Tibial nerve (tissue), 4 donors: ENCODE measurements at regions not wholly inside any gene's neighbourhood (a gene's known extent, or its start where the extent isn't known, plus 50 kb on each side); places are given as distances from the start of the nearest gene placed in this dataset.

ENCODE experiments used
- DNase-seq, 2 donors: peaks; one replicate each; pipeline ENCODE4 v3.0.0-alpha.2; 2019; ENCODE audit warnings: low spot score in 2 of 2
- H3K27ac ChIP-seq, 4 donors: fragments of 200-600 bp; sonication (generic) in 3 of 4; one replicate each; pipeline ENCODE4 v1.5.1; 2017 to 2019; ENCODE audit warnings: mild to moderate bottlenecking in 1 of 4
- H3K27me3 ChIP-seq, 2 donors: fragments of 200-600 bp; sonication (generic) in 1 of 2; one replicate each; pipeline versions ENCODE4 v1.5.1 to v1.6.0; 2017 to 2019
- H3K36me3 ChIP-seq, 3 donors: fragments of 200-600 bp; sonication (generic); one replicate each; pipeline ENCODE4 v1.5.1; 2018 to 2019
- H3K4me1 ChIP-seq, 4 donors: fragments of 200-600 bp; sonication (generic) in 3 of 4; one replicate each; pipeline ENCODE4 v1.5.1; 2017 to 2019
- H3K4me3 ChIP-seq, 4 donors: fragments of 200-600 bp; sonication (generic) in 3 of 4; one replicate each; pipeline ENCODE4 v1.5.1; 2017 to 2019; ENCODE audit warnings: mild to moderate bottlenecking in 1 of 4, moderate library complexity in 1 of 4
- H3K9me3 ChIP-seq, 4 donors: fragments of 200-600 bp; sonication (generic) in 3 of 4; one replicate each; pipeline ENCODE4 v1.5.1; 2017 to 2019
- EP300 ChIP-seq, 2 donors: sonication (generic); formaldehyde crosslinking; IDR thresholded peaks; one replicate each; pipeline ENCODE4 v1.6.1; 2017; ENCODE audit warnings: antibody characterized with exemption in 2 of 2, mild to moderate bottlenecking in 1 of 2
- POLR2A ChIP-seq, 2 donors: fragments of 450-650 bp; IDR thresholded peaks; one replicate each; pipeline ENCODE4 v1.6.1; 2017; ENCODE audit warnings: antibody characterized with exemption in 2 of 2, mild to moderate bottlenecking in 2 of 2, moderate library complexity in 2 of 2
- WGBS, 2 donors: methylation state at CpG; one replicate each; pipeline ENCODE4 v1.1.5; 2018; 5-methylcytosine and 5-hydroxymethylcytosine counted together
- TF ChIP-seq, protein P1 (sequence below), 5 experiments: fragments of 200-600 bp in 3 of 5; fragments of 450-650 bp in 2 of 5; sonication (generic) in 3 of 5; IDR thresholded peaks; one replicate each; pipeline ENCODE4 v1.5.1; 2016 to 2019; ENCODE audit warnings: antibody characterized with exemption in 5 of 5, mild to moderate bottlenecking in 3 of 5, moderate library complexity in 2 of 5

DNA sequence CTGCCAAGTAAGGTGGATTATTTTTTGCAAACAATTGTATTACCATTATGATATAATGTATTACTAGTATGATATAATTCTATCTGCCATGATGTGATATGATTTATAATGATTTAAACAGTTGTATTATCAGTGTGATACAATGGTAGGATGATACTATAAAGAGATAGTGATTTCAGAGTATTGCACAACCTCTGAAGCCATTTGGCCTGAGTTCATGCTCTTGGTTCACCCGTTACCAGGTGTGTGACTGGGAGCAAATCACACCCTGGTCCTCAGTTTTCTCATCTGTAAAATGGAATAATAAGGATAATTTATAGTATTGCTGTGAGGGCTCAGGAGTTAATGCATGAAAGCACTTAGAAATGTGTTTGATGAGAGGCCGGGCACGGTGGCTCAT is 905.0 kb upstream of the RBFOX1 start:
- H3K27me3 ChIP-seq, result no peaks in the 10 kb centered on the region
- H3K36me3 ChIP-seq, result no peaks in the 10 kb centered on the region
- WGBS, 2 donors, result 85 to 88% methylated on average over 3 of the region's 3 CpGs
- TF ChIP-seq, protein P1, sequence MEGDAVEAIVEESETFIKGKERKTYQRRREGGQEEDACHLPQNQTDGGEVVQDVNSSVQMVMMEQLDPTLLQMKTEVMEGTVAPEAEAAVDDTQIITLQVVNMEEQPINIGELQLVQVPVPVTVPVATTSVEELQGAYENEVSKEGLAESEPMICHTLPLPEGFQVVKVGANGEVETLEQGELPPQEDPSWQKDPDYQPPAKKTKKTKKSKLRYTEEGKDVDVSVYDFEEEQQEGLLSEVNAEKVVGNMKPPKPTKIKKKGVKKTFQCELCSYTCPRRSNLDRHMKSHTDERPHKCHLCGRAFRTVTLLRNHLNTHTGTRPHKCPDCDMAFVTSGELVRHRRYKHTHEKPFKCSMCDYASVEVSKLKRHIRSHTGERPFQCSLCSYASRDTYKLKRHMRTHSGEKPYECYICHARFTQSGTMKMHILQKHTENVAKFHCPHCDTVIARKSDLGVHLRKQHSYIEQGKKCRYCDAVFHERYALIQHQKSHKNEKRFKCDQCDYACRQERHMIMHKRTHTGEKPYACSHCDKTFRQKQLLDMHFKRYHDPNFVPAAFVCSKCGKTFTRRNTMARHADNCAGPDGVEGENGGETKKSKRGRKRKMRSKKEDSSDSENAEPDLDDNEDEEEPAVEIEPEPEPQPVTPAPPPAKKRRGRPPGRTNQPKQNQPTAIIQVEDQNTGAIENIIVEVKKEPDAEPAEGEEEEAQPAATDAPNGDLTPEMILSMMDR (IDR thresholded peaks at IDR 0.05), result no peak
- TF ChIP-seq POLR2A (IDR thresholded peaks at IDR 0.05), result no peak
- TF ChIP-seq EP300 (IDR thresholded peaks at IDR 0.05), result no peak
- no peaks in the 10 kb centered on the region for H3K9me3 ChIP-seq
- H3K4me3 ChIP-seq, result no peak overlapping the region
- H3K27ac ChIP-seq, result no peak overlapping the region
- H3K4me1 ChIP-seq, result no peaks in the 10 kb centered on the region
- DNase-seq, result no peak

DNA sequence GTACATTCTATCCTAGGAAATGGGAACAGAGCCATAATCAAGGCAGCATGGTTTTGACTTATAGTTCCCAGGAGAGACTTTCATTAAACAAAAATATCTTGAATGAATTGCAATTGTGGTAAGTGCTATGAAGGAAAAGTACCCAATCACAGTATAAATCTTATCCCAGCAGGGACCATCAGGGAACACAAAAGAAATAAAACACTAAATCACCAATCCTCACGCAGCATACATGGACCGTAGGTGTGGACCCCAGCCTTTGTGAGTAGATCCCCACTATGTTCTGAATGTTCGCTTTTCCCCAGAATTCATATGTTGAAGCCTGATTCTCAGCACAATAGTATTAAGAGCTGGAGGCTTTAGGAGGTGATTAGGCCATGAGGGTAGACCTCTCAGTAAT is 925.0 kb upstream of the RBFOX1 start:
- 63 to 65% methylated on average over 3 of the region's 3 CpGs for WGBS, 2 donors
- no peak overlapping the region for H3K4me3 ChIP-seq
- H3K4me1 ChIP-seq, result no peaks in the 10 kb centered on the region
- no peaks in the 10 kb centered on the region for H3K27me3 ChIP-seq
- no peaks in the 10 kb centered on the region for H3K36me3 ChIP-seq
- TF ChIP-seq, protein P1 (IDR thresholded peaks at IDR 0.05), result no peak
- TF ChIP-seq POLR2A (IDR thresholded peaks at IDR 0.05), result no peak
- no peak for TF ChIP-seq EP300 (IDR thresholded peaks at IDR 0.05)
- DNase-seq, result no peak
- no peak overlapping the region for H3K27ac ChIP-seq
- H3K9me3 ChIP-seq, result no peaks in the 10 kb centered on the region

- H3K4me1 ChIP-seq, result no peaks in the 10 kb centered on the region
- TF ChIP-seq EP300 (IDR thresholded peaks at IDR 0.05), result no peak
- TF ChIP-seq, protein P1 (IDR thresholded peaks at IDR 0.05), result no peak
- no peak for TF ChIP-seq POLR2A (IDR thresholded peaks at IDR 0.05)
- H3K27ac ChIP-seq, result no peak overlapping the region
- WGBS, 2 donors, result 68 to 69% methylated on average over 1 of the region's 1 CpG
- no peaks in the 10 kb centered on the region for H3K27me3 ChIP-seq
- no peaks in the 10 kb centered on the region for H3K36me3 ChIP-seq
- DNase-seq, result no peak
- no peak overlapping the region for H3K4me3 ChIP-seq
- no peaks in the 10 kb centered on the region for H3K9me3 ChIP-seq
These were observed 926.6 kb upstream of the RBFOX1 start for GRCh38 chr16:6406028-6406427.

- H3K4me1 ChIP-seq, result no peaks in the 10 kb centered on the region
These were observed 949.7 kb upstream of the RBFOX1 start for GRCh38 chr16:6382924-6383459.

GRCh38 chr16:6381896-6382295 is 950.7 kb upstream of the RBFOX1 start:
- Histone ChIP-seq H3K4me3 (no peak overlapping the region), H3K36me3 (no peaks in the 10 kb centered on the region), H3K9me3 (no peaks in the 10 kb centered on the region), H3K27ac (peak overlapping the region in 1 of 4 donors; percentile 60), H3K4me1 (no peaks in the 10 kb centered on the region), H3K27me3 (no peaks in the 10 kb centered on the region)
- no peak for DNase-seq
- TF ChIP-seq POLR2A (IDR thresholded peaks at IDR 0.05), result no peak
- 77 to 80% methylated on average over 6 of the region's 6 CpGs for WGBS, 2 donors

More at GRCh38 chr16:6382924-6383459, 949.7 kb upstream of the RBFOX1 start:
- Histone ChIP-seq H3K4me3 (no peak overlapping the region), H3K27me3 (no peaks in the 10 kb centered on the region), H3K36me3 (no peaks in the 10 kb centered on the region), H3K9me3 (no peaks in the 10 kb centered on the region), H3K27ac (peak overlapping the region in 2 of 4 donors; percentile 54 to 60)
- 23 to 55% methylated on average over 3 of the region's 3 CpGs for WGBS, 2 donors
- TF ChIP-seq, protein P1 (IDR thresholded peaks at IDR 0.05), result no peak
- TF ChIP-seq POLR2A (IDR thresholded peaks at IDR 0.05) (no peak), EP300 (IDR thresholded peaks at IDR 0.05) (peak in 1 of 2 donors; percentile 8)
- no peak for DNase-seq

DNA sequence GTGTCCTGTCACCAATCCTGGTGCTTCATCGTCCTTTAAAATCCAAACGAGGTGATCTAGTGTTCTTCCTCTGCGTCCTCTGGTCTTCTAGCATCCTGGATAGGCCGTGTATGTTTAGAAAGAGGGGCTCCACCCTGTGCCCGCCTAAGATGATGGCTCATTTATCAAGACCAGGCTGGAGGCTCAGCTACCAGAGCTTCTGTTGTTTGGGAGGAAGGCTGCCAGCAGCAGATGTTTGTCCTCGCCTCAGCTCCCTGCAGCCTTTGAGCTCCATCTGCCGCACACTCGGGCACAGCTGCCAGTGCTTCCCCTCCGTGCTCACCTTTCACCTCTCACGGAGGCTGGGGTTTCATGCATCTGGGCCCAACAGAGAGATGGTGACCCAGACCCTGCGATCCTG is 954.7 kb upstream of the RBFOX1 start:
- no peaks in the 10 kb centered on the region for H3K4me1 ChIP-seq
- H3K27ac ChIP-seq, result no peak overlapping the region
- 83 to 89% methylated on average over 11 of the region's 11 CpGs for WGBS, 2 donors
- no peak overlapping the region for H3K4me3 ChIP-seq
- DNase-seq, result no peak
- H3K36me3 ChIP-seq, result no peaks in the 10 kb centered on the region
- H3K27me3 ChIP-seq, result no peaks in the 10 kb centered on the region
- TF ChIP-seq, protein P1 (IDR thresholded peaks at IDR 0.05), result no peak
- no peak for TF ChIP-seq EP300 (IDR thresholded peaks at IDR 0.05)
- no peak for TF ChIP-seq POLR2A (IDR thresholded peaks at IDR 0.05)
- no peaks in the 10 kb centered on the region for H3K9me3 ChIP-seq
